ENCODE measurements at regions not wholly inside any gene's neighbourhood (a gene's known extent, or its start where the extent isn't known, plus 50 kb on each side); places are given as distances from the start of the nearest gene placed in this dataset.
"Not testable (repeated sequence)": the region's sequence is repeated elsewhere in the genome, so short reads cannot be mapped to it uniquely, and the experiment has no call there.

DNA sequence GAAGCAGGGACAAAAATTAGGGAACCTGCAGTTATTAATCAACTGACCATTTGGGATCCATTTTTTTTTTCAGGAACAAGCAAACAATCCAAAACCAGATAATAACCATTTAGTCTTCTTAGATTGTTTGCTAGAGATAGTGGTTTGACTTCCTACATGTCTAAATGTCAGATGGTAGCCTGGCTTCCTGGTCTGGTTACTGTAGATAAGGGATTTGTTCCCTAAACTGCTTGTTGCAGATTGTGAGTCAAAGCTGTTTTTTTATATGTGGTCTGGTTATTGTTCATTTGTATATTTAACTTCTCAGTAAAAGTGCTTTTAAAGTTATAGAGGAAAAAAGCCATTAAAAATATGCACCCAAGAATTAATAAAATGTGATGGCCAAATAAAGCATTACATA is 921.0 kb downstream of the PRIM2 start:
- TF ChIP-seq SP1 (IDR thresholded peaks at IDR 0.05); FOXA1 (IDR thresholded peaks at IDR 0.05); NFRKB (IDR thresholded peaks at IDR 0.05); FOXK2 (IDR thresholded peaks at IDR 0.05); ARNT (IDR thresholded peaks at IDR 0.05); HDGF (IDR thresholded peaks at IDR 0.05; ENCODE audit: borderline replicate concordance); TARDBP (IDR thresholded peaks at IDR 0.05); BHLHE40 (IDR thresholded peaks at IDR 0.05; ENCODE audit: borderline replicate concordance); FOXM1 (IDR thresholded peaks at IDR 0.05; ENCODE audit: borderline replicate concordance): not testable (repeated sequence)
- TF ChIP-seq, protein P1, sequence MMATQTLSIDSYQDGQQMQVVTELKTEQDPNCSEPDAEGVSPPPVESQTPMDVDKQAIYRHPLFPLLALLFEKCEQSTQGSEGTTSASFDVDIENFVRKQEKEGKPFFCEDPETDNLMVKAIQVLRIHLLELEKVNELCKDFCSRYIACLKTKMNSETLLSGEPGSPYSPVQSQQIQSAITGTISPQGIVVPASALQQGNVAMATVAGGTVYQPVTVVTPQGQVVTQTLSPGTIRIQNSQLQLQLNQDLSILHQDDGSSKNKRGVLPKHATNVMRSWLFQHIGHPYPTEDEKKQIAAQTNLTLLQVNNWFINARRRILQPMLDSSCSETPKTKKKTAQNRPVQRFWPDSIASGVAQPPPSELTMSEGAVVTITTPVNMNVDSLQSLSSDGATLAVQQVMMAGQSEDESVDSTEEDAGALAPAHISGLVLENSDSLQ (IDR thresholded peaks at IDR 0.05), result not testable (repeated sequence)

All from HEK293T (cell line).